Upper lobe of left lung (tissue), 4 donors: ENCODE measurements at regions not wholly inside any gene's neighbourhood (a gene's known extent, or its start where the extent isn't known, plus 50 kb on each side); places are given as distances from the start of the nearest gene placed in this dataset.

Source experiments
- CTCF ChIP-seq, 6 experiments: fragments of 450-650 bp in 4 of 6; fragments of 200-600 bp in 2 of 6; sonication (generic) in 2 of 6; IDR thresholded peaks; one replicate each; pipeline ENCODE4 v1.5.1; 2016 to 2019; ENCODE audit warnings: antibody characterized with exemption in 6 of 6
- EP300 ChIP-seq, 4 donors: sonication (generic); formaldehyde crosslinking; IDR thresholded peaks; one replicate each; pipeline ENCODE4 v1.5.1; 2017; ENCODE audit warnings: antibody characterized with exemption in 4 of 4, control low read depth in 2 of 4
- POLR2A ChIP-seq, 4 donors: fragments of 450-650 bp; IDR thresholded peaks; one replicate each; pipeline ENCODE4 v1.5.1; 2016 to 2017; ENCODE audit warnings: antibody characterized with exemption in 4 of 4, mild to moderate bottlenecking in 2 of 4
- POLR2AphosphoS5 ChIP-seq, 2 donors: sonication (generic); formaldehyde crosslinking; IDR thresholded peaks; one replicate each; pipeline ENCODE4 v1.5.1; 2017; ENCODE audit warnings: antibody characterized with exemption in 2 of 2

- TF ChIP-seq CTCF (IDR thresholded peaks at IDR 0.05) = no peak
- TF ChIP-seq POLR2A (IDR thresholded peaks at IDR 0.05) = no peak
- TF ChIP-seq EP300 (IDR thresholded peaks at IDR 0.05) = no peak
- TF ChIP-seq POLR2AphosphoS5 (IDR thresholded peaks at IDR 0.05) = no peak
Measured at GRCh38 chr14:34043627-34044372, 92.9 kb upstream of the EGLN3 start.
